NCI-H146 treated with DMSO at 0.1 percent for 48 hours (cell line): ENCODE measurements at regions not wholly inside any gene's neighbourhood (a gene's known extent, or its start where the extent isn't known, plus 50 kb on each side); places are given as distances from the start of the nearest gene placed in this dataset.

Source experiments
- DNase-seq: peaks from one replicate; lab custom pipeline; 2025; ENCODE audit not compliant: unreplicated experiment; lab: John Stamatoyannopoulos, UW

DNA sequence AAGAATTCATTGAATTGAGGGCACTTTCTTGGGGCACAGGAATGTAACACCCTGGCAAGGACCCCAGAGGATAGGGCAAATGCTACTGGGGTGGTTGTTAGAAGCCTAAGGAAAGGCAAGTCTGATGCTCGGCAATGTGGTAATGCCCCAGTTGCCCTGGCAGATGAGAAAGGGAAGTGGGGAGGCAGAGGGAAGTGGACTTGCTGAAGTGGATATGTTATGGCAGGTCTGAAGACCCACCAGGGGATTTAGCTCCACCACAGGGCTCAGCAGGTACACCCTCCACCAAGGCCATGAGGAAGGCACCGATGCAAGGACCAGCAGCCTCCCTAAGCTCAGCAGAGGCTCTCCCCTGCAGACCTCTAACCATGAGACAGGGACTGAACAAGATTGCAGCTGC is 184.8 kb downstream of the IRX5 start:
- no peak for DNase-seq

DNA sequence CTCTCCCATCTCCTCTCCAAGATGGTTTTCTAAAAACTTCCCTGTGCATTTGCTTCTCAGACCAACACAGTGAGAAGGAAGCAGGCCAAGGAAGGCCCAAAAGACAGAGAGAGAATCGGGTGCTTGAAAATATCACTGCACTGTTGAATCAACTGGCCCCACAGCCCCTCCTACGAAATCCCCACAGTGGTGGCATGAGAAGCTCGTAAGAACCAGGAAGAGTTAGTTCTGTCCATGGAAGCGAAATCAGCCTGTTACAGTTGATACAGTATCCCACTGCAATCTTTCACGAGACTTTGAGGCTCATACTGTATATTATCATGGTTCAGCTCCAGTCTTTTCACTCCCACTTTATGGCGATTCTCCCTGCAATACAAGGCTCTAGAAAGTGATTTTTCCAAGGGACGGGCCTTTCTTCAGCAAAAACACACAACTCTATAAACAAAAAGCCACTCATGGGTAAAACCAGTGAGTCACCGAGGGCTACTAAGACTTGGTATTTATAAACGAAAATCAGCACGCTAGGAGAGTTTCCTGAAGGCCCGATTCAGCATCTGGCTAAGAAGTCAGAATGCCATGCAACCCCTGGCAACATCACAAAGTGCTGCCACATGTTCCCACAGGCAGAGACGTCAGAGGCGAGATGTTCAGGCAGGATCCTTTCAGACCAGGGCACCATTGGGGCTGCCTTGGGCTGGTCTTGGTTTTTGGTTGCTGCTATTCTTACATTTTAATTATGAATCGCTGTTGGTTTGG is 185.7 kb downstream of the IRX5 start:
- no peak for DNase-seq

DNA sequence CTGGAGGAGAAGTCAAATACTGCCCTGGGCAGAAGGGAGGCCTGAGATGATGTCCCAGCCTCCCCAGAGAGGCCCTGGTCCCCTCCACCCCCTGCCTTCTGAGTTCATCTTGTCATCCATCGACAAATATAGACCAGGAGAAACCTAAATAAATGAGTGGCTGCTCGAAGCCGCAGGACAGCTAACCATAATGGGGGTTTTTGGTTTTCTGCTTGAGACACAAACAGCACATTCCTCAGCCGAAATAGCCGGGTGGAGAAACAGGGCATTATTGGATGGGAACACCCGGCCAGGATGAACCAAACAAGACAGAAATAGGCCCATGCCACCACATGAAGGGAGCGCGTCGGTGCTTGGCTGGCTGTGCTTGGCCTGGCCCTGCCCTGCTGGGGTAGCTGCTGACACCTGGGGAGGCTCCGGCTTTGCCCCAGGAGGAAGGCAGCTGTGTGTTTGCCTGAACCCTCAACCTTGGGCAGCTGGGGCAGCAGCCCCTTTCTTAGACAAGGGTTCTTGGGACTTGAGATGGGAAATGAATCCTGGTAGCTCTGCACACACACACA is 188.1 kb downstream of the IRX5 start:
- DNase-seq = no peak

DNA sequence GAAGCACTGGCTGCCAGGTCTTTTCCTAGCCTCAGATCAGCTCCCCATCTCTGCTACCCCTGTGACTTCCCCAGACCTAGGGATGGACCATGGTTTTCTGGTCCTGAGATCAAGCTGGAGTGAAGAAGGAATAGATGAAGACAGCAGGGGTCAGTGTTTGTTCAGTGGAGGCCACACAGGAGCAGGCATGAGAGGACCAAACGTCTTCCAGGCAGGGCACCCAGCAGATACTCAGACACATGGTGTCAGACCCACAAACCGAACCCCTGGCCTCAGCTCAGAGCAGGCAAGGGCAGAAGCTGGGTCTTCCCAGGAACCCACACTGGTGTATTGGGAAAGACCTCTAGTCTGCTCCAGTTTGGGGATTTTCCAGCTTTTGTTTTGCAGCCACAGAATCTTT is 189.7 kb downstream of the IRX5 start:
- no peak for DNase-seq

DNA sequence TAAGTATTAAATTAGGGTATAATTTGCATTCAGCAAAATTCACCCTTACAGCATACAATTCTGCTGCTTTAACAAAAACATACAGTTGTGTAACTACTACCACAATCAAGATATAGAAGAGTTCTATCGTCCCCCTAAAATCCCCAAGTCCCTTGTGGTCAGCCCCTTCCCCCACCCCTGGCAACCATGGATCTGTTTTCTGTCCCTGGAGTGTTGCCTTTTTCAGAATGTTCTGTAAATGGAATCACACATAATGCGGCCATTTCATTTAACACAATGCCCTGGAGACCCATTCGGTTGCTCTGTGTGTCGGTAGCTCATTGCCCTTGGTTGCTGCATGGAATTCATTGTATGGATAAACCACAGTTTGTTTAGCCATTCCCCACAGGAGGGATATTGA is 190.2 kb downstream of the IRX5 start:
- no peak for DNase-seq

DNA sequence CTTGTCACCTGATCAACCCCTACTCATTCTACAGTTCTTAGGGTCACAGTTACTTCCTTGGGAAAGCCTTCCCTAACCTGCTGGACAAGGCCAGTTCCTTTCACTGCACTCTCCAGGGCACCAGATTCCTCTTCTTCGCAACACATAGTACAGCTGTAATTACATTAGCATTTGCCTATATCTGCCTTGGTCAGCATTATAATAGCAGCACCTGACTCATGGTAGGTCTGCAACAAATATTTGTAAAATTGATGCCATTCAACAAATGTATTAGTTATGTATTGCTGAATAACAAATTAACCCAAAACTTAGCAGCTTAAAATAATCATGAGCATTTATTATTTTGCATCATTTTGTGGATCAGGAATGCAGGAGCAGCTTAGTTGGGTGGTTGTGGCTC is 193.0 kb downstream of the IRX5 start:
- no peak for DNase-seq

DNA sequence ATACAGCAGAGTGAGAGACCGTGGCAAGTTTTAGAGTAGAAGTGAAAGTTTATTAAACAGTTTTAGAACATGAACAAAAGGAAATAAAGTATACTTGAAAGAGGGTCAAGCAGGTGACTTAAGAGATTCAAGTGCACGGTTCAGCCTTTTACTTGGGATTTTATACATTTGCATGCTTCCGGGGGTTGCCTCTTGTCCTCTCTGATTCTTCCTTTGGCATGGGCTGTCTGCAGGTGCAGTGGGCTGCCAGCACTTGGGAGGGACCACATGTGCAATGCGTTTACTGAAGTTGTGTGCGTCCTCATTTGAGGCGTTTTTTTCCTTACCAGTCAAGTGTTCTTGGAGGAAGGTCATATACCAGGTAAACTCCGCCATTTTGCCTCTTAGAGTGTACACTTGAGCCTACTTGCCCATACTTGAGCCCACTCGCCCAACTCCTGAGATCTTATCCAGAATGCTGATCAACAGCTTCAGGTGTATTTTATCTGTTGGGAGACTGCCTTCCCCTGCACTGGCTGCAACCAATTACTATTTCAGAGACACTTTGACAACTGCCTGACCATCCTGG is 195.2 kb downstream of the IRX5 start:
- DNase-seq = no peak

DNA sequence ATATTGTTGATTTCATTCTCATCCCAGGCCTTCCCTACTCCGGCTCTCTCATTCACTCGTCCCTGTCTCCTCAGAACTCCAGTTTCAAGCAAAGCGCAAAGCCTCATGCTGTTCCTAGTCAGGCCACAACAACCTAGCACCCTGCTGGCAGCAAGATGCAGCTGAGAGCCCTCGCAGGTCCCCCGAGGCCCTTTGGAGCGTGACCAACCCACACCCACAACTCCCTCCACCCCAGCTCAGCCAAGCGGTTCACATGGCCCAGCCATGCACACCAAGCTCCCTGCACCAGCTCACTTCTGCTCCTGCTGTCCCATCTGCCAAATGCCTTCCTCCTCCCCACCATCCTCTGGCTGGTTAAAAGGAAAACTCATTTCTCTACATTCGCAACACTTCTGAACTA is 195.8 kb downstream of the IRX5 start:
- no peak for DNase-seq

DNA sequence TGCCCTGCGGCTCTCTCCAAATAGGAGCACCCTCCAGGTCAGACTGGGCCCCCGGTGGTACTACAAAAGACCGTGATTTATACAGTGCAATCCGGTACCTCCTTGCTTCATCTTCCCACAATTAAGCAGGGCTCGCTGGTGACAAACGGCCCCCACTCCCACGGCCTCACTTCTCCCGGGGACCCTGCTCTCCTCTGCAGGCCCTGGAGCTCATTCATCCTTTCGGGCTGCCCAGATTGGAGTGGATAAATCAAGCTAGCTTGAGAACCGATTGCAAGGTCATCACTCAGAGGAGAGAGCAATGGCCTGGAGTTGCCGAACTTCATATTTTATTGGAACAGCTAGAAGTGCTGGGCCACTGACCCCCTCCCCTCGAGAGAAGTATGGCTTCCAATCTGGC is 193.5 kb upstream of the IRX6 start:
- DNase-seq = no peak

DNA sequence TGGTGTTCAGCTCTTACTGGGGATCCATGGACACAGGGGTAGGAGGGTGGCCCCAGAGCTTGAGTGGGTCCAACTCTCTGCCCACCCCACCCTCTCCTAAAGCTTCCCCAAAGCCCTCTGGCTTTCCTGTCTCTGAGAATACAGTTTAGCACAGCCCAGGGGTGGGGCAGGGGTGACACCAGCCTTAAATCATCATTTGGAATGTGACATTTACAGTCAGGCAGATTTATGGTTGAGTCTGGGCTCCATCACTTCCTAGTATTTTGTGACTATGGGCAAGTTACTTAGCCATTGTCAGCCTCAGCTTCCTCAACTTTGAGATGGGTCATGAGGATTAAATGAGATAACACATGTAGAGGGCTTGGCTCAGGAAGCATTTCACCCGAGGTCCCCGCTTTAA is 193.1 kb upstream of the IRX6 start:
- no peak for DNase-seq

DNA sequence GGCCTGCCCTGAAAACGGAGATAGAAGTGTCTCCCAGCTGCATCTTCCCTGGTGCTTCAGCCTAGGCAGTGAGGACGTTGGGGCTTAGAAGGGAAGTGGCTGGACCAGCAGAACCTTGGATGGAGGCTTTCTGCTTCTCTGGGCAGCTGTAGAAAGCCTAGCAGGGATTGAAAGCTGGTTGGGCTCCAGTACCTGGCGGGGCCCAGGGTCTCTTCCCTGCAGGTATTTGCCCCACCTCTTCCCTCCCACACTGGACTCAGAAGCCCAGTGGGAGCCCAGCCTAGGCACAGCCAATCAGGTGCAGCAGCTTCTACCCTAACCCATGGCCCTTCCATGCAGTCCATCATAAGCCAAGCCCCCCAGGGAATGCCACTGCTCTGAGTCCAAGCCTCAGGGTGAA is 190.3 kb upstream of the IRX6 start:
- no peak for DNase-seq

DNA sequence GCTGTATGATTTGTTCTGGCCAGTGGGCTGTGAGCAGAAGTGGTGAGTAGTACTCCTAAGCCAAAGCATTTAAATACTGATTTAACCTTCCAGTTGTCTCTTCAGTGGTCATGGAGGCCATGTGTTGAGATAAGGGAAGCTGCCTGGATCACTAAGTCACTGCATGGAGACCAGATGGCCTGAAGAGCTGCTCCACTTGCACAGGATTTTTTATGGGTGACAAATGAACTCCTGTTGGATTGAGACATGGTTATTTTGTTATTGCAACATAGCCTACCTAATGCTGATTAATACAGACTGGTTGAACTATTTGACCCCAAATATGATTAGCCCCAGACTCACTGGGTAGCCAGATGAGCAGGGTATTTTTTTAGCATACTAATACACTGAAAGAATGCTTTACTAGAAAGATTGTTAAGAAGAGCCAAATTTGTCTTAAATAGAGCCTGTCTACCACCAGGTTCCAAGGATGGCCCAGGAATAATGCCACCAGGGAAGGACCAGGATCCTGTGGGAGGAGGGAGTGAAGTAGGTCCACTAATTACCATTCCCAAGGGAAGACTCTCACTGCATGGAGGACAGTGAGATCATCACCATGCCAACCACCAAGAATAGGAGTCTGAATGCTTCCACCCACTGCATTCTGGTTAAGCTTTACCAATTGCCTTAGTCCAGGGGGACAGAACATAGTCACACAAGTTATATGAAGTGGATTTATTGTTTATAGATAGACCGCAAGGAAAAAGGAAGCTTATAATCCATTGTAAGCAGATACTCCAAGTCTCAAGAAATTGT is 187.4 kb upstream of the IRX6 start:
- no peak for DNase-seq

DNA sequence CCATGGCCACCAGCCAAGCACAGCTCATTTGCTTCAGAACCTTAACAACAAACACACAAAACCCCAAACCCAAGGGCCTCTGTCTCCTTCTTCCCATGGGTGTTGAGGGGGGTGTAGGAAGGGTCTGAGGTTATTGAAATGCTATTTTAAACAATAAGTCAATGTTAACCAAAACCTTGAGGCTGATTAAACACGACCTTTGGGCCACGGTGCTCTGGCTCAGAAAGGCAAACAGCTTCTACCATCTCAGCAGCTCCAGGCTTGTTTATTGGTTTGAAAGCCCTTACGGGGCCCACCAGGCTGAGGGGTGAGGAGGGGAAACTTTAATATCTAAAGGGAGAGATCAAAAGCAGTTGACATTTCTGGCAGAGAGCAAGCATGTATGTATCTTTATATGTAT is 185.7 kb upstream of the IRX6 start:
- DNase-seq = no peak

DNA sequence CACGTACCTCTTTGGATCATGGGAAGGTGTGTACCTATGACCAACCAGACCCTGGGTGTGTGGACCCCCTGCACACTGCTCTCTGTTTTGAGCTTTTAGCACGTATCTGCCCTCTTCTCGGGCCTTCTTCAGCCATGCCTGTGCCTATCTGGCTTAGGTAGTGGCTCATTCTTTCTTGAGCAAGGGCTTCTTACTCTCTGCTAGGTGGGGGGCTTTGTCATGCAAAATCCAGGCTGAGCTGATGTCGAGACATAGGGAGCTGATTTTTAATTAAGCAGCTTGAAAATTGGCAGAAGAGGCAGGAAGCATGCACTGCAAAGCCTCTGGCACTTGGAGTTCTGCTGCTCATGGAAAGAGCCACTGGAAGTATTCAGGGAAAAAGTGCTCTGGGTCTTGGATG is 181.6 kb upstream of the IRX6 start:
- no peak for DNase-seq

DNA sequence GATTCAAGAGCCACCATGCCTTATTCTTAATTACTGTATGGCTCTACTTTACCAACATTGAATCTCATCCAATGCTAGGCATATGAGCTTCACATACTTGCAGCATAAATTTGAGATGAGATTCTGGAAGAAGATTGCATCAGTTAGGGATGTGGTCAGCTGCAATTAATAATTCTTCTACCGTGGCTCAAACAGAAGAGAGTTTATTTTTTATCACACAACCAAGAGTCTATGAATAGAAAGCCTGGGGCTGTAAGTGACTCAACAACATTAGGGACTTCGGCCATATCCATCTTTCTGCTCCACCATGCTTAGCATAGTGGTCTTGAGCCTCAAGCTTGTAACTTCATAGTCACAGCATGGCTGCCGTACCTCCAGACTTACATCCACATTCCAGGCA is 179.4 kb upstream of the IRX6 start:
- DNase-seq = no peak

DNA sequence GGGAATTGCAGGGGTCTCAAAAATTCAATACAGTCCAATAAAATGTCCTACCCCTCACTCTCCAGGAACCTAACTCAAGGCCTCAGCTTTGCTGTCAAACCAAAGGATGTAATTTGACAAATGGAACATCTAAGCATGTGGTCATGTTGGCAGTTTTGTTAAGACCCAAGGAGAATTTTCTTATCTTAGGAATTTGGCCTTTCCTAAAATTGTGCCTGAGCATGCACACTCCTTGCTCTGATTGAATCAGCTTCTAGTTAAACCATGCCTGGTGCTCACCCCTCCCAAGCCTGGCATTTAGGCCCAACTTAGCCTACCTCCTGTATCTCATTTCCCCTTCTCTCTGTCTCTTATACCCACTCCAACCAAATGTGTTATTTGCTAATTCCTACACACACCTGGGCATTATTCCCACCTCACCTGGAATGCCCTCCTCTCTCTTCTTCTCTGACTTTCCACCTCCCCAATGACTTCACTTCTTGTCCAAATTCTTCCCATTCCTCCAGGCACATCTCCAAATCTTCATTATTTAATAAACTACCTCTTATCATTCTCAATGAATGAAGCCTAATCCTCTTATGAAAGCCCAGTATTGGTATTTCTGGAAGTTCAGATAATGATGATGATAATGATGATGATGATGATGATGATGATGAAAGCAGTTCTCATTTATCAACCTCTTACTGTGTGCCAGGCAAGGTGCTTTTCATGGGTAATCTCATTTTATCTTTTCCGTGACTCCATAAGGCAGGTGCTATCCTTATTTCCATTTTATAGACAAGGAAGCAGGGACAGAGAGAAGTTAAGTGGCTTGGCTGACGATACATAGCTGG is 178.0 kb upstream of the IRX6 start:
- DNase-seq = no peak

DNA sequence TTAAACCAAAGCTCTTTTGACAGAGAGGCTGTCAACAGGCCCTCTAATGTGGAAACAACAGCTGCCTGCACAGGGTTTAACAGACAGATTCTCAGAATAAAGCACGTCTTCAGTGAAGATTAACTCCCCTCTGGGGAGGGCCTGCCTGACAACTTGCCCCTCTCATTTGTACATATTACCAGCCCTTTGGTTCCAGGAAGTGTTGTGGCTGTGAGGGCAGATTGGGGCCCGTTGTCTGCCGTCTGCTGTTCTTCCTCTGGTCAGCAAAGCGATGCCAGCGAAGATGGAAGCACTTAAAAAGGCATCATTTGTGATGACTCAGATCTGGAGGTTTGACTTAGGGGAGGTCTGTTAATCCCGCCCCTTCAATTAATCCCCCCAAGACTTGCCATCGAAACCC is 177.0 kb upstream of the IRX6 start:
- DNase-seq = no peak

DNA sequence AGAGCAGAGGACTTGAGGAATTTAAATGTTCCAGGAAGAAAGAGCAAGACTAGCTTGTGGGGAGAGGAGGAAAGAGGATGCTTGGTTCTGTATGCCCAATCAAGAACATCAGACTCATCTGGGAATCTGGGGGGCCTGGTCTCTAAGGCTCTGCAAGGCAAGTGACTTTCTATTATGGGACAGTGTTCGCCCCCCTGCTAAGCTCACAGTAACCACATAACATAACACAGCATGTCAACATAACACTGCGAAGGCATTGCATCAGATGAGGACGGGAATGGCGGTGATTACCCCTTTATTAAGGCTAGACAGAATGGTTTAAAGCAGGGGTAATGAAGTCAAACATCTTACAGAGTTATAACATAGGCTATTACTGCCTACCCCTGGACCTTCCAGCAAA is 176.6 kb upstream of the IRX6 start:
- DNase-seq = no peak

DNA sequence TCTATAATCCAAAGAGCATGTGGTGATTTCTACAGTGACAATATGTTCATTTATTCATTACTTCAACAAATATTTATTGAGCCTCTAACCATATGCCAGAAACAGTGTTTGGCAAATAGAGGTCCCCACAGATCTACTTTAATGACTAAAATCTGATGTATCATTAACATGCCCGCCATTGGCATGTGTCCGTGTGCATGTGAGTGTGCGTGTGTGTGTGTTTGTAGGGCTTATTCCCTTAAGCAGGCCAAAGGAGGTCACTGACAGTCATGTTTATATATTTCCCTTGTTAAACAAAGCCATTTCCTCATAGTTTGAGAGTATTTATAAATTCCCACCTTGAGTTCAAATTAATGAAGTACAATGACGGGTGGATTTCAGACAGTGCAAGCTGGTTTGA is 174.4 kb upstream of the IRX6 start:
- no peak for DNase-seq

DNA sequence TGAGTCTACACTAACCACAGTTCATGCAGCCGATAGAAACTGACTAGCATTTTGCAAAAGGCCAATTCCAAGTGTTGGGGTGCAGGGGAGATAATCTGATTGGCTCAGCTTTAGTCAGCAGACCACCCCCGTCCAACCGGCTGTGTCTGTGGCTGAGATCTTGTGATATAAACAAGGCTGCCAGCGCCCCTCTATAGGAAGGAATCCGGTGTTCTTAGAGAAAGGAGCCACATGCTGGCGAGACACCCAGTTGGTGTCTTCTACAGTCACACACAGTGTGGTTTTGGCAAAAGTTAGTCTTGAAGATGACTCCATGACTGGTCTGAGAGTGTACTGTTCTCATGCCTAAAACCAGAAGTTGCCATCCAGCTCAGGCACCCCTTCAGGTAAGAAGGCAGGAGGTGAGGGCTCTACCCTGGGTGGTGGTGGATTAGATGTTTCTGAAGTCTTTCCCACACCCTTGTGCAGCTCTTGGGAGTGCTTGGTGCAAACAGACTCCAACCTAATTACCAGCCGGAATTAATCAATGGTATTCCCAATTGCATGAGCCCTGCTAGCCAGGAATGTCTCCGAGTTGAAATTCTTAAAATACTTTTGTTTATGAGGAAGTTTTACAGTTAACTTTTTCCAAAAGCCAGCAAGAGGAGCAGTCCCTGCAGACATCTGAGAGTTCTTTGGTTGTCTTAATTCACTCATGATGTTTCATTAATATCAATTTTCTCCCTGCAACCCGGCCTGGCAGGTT is 172.3 kb upstream of the IRX6 start:
- no peak for DNase-seq
